Stomach (tissue), 8 donors: ENCODE measurements at regions not wholly inside any gene's neighbourhood (a gene's known extent, or its start where the extent isn't known, plus 50 kb on each side); places are given as distances from the start of the nearest gene placed in this dataset.

Experiments
- DNase-seq, 2 donors: peaks; one replicate each; pipeline versions ENCODE4 v3.0.0 to v3.0.0-alpha.2; 2013 to 2019
- H3K27ac ChIP-seq, 5 donors: fragments of 200-600 bp in 4 of 5; sonication (generic) in 4 of 5; one replicate each; pipeline ENCODE4 v1.5.1; 2013 to 2019; ENCODE audit warnings: mild to moderate bottlenecking in 1 of 5, moderate library complexity in 1 of 5
- H3K27me3 ChIP-seq, 3 donors: fragments of 200-600 bp; sonication (generic); one replicate each; pipeline ENCODE4 v1.5.1; 2017 to 2019; ENCODE audit warnings: mixed run types in 1 of 3
- H3K36me3 ChIP-seq, 4 donors: fragments of 200-600 bp; sonication (generic); 1 replicate in 3 of 4; 2 replicates in 1 of 4; pipeline ENCODE4 v1.5.1; 2016 to 2019
- H3K4me1 ChIP-seq, 4 donors: fragments of 200-600 bp; sonication (generic); one replicate each; pipeline ENCODE4 v1.5.1; 2016 to 2019
- H3K4me3 ChIP-seq, 4 donors: fragments of 200-600 bp; sonication (generic) in 3 of 4; one replicate each; pipeline ENCODE4 v1.5.1; 2016 to 2019; ENCODE audit warnings: mild to moderate bottlenecking in 1 of 4
- H3K9me3 ChIP-seq, 4 donors: fragments of 200-600 bp; sonication (generic); one replicate each; pipeline ENCODE4 v1.5.1; 2016 to 2019
- CTCF ChIP-seq, 7 experiments: fragments of 450-650 bp in 4 of 7; fragments of 200-600 bp in 3 of 7; sonication (generic) in 3 of 7; IDR thresholded peaks; one replicate each; pipeline ENCODE4 v1.5.1; 2016 to 2019; ENCODE audit warnings: antibody characterized with exemption in 7 of 7, control low read depth in 2 of 7, mild to moderate bottlenecking in 1 of 7
- EP300 ChIP-seq: sonication (generic); formaldehyde crosslinking; IDR thresholded peaks from one replicate; pipeline ENCODE4 v1.6.1; 2017; ENCODE audit warnings: antibody characterized with exemption
- POLR2A ChIP-seq, 4 donors: fragments of 450-650 bp; IDR thresholded peaks; one replicate each; pipeline ENCODE4 v1.6.1; 2016; ENCODE audit warnings: antibody characterized with exemption in 4 of 4, control low read depth in 2 of 4, mild to moderate bottlenecking in 1 of 4, moderate library complexity in 1 of 4
- POLR2AphosphoS5 ChIP-seq, 3 donors: sonication (generic); formaldehyde crosslinking; IDR thresholded peaks; one replicate each; pipeline ENCODE4 v1.6.1; 2016; ENCODE audit warnings: antibody characterized with exemption in 3 of 3
- WGBS, 5 donors: extraction: QIAGEN DNeasy Blood & Tissue Kit in 3 of 5; methylation state at CpG; one replicate each; pipeline versions ENCODE4 v1.1.5 to v1.1.7; 2013 to 2018; 5-methylcytosine and 5-hydroxymethylcytosine counted together
- intact Hi-C: fragments of 100-400 bp; cut with DNase I; formaldehyde crosslinking; loops from one replicate; pipeline ENCODE4 v1.15.1; 2023; ENCODE audit warnings: low total_unique reads
- donor health status: healthy with polysubstance abuse.
- donor health status: Bipolar disorder and iron deficiency.
- donor health status: healthy.

GRCh38 chr7:124480821-124481290 is 284.7 kb downstream of the GPR37 start:
- Histone ChIP-seq H3K27me3 (no peaks in the 10 kb centered on the region), H3K9me3 (no peaks in the 10 kb centered on the region), H3K4me1 (no peaks in the 10 kb centered on the region), H3K27ac (no peak overlapping the region), H3K4me3 (no peak overlapping the region), H3K36me3 (no peaks in the 10 kb centered on the region)
- intact Hi-C loops = no loop called here
- DNase-seq = no peak
- TF ChIP-seq POLR2AphosphoS5 (IDR thresholded peaks at IDR 0.05) = no peak
- no peak for TF ChIP-seq CTCF (IDR thresholded peaks at IDR 0.05)
- no peak for TF ChIP-seq POLR2A (IDR thresholded peaks at IDR 0.05)
- no peak for TF ChIP-seq EP300
- WGBS, 5 donors = 91 to 95% (median 93%) methylated on average over 21 to 23 of the region's 23 CpGs

GRCh38 chr7:124480036-124480820 is 285.4 kb downstream of the GPR37 start:
- no peak for DNase-seq

GRCh38 chr7:124462249-124462648 is 303.3 kb downstream of the GPR37 start:
- intact Hi-C loops = no loop called here
- WGBS, 5 donors = 22 to 33% (median 27%) methylated on average over 1 of the region's 1 CpG
- no peak for TF ChIP-seq POLR2AphosphoS5 (IDR thresholded peaks at IDR 0.05)
- no peak for TF ChIP-seq EP300
- TF ChIP-seq CTCF (IDR thresholded peaks at IDR 0.05) = no peak
- TF ChIP-seq POLR2A (IDR thresholded peaks at IDR 0.05) = no peak

More at GRCh38 chr7:124480036-124480820, 285.4 kb downstream of the GPR37 start:
- Histone ChIP-seq H3K9me3 (no peaks in the 10 kb centered on the region), H3K4me3 (no peak overlapping the region), H3K27me3 (no peaks in the 10 kb centered on the region), H3K4me1 (no peaks in the 10 kb centered on the region), H3K36me3 (no peaks in the 10 kb centered on the region), H3K27ac (no peak overlapping the region)
- TF ChIP-seq CTCF (IDR thresholded peaks at IDR 0.05) = no peak
- no peak for TF ChIP-seq POLR2AphosphoS5 (IDR thresholded peaks at IDR 0.05)
- no peak for TF ChIP-seq POLR2A (IDR thresholded peaks at IDR 0.05)
- TF ChIP-seq EP300 = no peak
- intact Hi-C loops = no loop called here
- WGBS, 5 donors = 74 to 91% (median 89%) methylated on average over 23 to 24 of the region's 24 CpGs

GRCh38 chr7:124460555-124460954 is 305.0 kb downstream of the GPR37 start:
- WGBS, 5 donors = 25 to 56% (median 38%) methylated on average over 2 of the region's 2 CpGs
- Histone ChIP-seq H3K27ac (no peak overlapping the region), H3K9me3 (no peaks in the 10 kb centered on the region), H3K27me3 (no peaks in the 10 kb centered on the region), H3K4me1 (peaks cover 0 to 12% (median 0%) of the 10 kb centered on the region in 4 donors), H3K4me3 (no peak overlapping the region), H3K36me3 (no peaks in the 10 kb centered on the region)
- intact Hi-C loops = no loop called here
- TF ChIP-seq CTCF (IDR thresholded peaks at IDR 0.05) = no peak
- no peak for TF ChIP-seq POLR2A (IDR thresholded peaks at IDR 0.05)
- TF ChIP-seq POLR2AphosphoS5 (IDR thresholded peaks at IDR 0.05) = no peak
- no peak for TF ChIP-seq EP300
- DNase-seq = peak in 1 of 2 donors; percentile 14

More at GRCh38 chr7:124462249-124462648, 303.3 kb downstream of the GPR37 start:
- Histone ChIP-seq H3K27ac (no peak overlapping the region), H3K27me3 (no peaks in the 10 kb centered on the region), H3K9me3 (no peaks in the 10 kb centered on the region), H3K4me3 (no peak overlapping the region), H3K36me3 (no peaks in the 10 kb centered on the region), H3K4me1 (peaks cover 0 to 12% (median 0%) of the 10 kb centered on the region in 4 donors)
- no peak for DNase-seq
